SK-N-SH (cell line): ENCODE measurements at regions not wholly inside any gene's neighbourhood (a gene's known extent, or its start where the extent isn't known, plus 50 kb on each side); places are given as distances from the start of the nearest gene placed in this dataset.

Source experiments
- CTCF ChIA-PET: fragments of 300-600, 350-600 bp; formaldehyde crosslinking; extraction: SDS; loops from one replicate; lab custom pipeline; 2021; lab: Yijun Ruan, JAX
- POLR2A ChIA-PET: fragments of 350-600 bp; sonication (Branson Sonifier 250); formaldehyde crosslinking; extraction: SDS; loops from one replicate; lab custom pipeline; 2020; ENCODE audit warnings: antibody characterized with exemption, inconsistent platforms; lab: Yijun Ruan, JAX
- DNase-seq: peaks from one replicate; pipeline ENCODE4 v3.0.0; 2012
- H2AFZ ChIP-seq: fragments of 200-600 bp; sonication (generic); 2 replicates; pipeline ENCODE4 v1.8.1; 2016; ENCODE audit warnings: antibody characterized with exemption, mild to moderate bottlenecking, low read depth
- H3F3A ChIP-seq: fragments of 200-600 bp; sonication (generic); replicated peaks from 2 replicates; pipeline ENCODE3; 2016; ENCODE audit warnings: antibody characterized with exemption, mild to moderate bottlenecking; ENCODE audit not compliant: insufficient read depth
- H3K27ac ChIP-seq, 2 experiments: fragments of 200-500 bp in 1 of 2; fragments of 200-600 bp in 1 of 2; sonication (Bioruptor generic) in 1 of 2; sonication (generic), shearing (Covaris generic) in 1 of 2; 2 replicates each; pipeline versions ENCODE4 v1.5.1 to v1.6.1; 2014 to 2016; ENCODE audit warnings: low read depth in 2 of 2, inconsistent platforms in 1 of 2, low read length in 1 of 2, mild to moderate bottlenecking in 1 of 2, mixed read lengths in 1 of 2
- H3K27me3 ChIP-seq: fragments of 200-600 bp; sonication (generic), shearing (Covaris generic); 2 replicates; pipeline ENCODE4 v1.6.1; 2016; ENCODE audit warnings: mixed run types; ENCODE audit not compliant: insufficient read depth
- H3K36me3 ChIP-seq, 2 experiments: fragments of 200-500 bp in 1 of 2; fragments of 200-600 bp in 1 of 2; sonication (Bioruptor generic) in 1 of 2; sonication (generic) in 1 of 2; replicated peaks in 1 of 2; 2 replicates each; pipeline versions ENCODE3 to v1.5.1; 2014 to 2016; ENCODE audit warnings: low read length in 1 of 2, mild to moderate bottlenecking in 1 of 2; ENCODE audit not compliant: insufficient read depth in 2 of 2, control insufficient read depth in 1 of 2
- H3K4me1 ChIP-seq, 2 experiments: fragments of 200-500 bp in 1 of 2; fragments of 200-600 bp in 1 of 2; sonication (Bioruptor generic) in 1 of 2; sonication (generic), shearing (Covaris generic) in 1 of 2; 2 replicates each; pipeline versions ENCODE4 v1.5.1 to v1.6.1; 2014 to 2016; ENCODE audit warnings: low read depth in 1 of 2, low read length in 1 of 2, mixed run types in 1 of 2; ENCODE audit not compliant: insufficient read depth in 2 of 2, control insufficient read depth in 1 of 2
- H3K4me2 ChIP-seq: fragments of 200-600 bp; sonication (generic), shearing (Covaris generic); 2 replicates; pipeline ENCODE4 v1.6.1; 2017; ENCODE audit warnings: mixed run types
- H3K4me3 ChIP-seq, 2 experiments: fragments of 200-500 bp in 1 of 2; fragments of 200-600 bp in 1 of 2; sonication (Bioruptor generic) in 1 of 2; sonication (generic), shearing (Covaris generic) in 1 of 2; 2 replicates each; pipeline versions ENCODE4 v1.5.1 to v1.8.1; 2014 to 2016; ENCODE audit warnings: low read depth in 2 of 2, inconsistent platforms in 1 of 2, low read length in 1 of 2, mild to moderate bottlenecking in 1 of 2, mixed read lengths in 1 of 2, moderate library complexity in 1 of 2
- H3K79me2 ChIP-seq: fragments of 200-600 bp; sonication (generic); 2 replicates; pipeline ENCODE4 v1.8.1; 2017; ENCODE audit warnings: mild to moderate bottlenecking; ENCODE audit not compliant: insufficient read depth
- H3K9ac ChIP-seq: fragments of 200-600 bp; sonication (generic); 2 replicates; pipeline ENCODE4 v1.6.1; 2017; ENCODE audit warnings: mixed run types
- H3K9me2 ChIP-seq: fragments of 200-600 bp; sonication (generic); 2 replicates; pipeline ENCODE4 v1.6.1; 2017; ENCODE audit warnings: mixed run types
- H3K9me3 ChIP-seq: fragments of 200-600 bp; sonication (generic); 2 replicates; pipeline ENCODE4 v1.6.1; 2017; ENCODE audit warnings: mixed run types, mild to moderate bottlenecking, moderate library complexity
- H4K20me1 ChIP-seq: fragments of 200-600 bp; sonication (generic); 2 replicates; pipeline ENCODE4 v1.6.1; 2017; ENCODE audit warnings: mild to moderate bottlenecking, mixed run types; ENCODE audit not compliant: insufficient read depth
- CHD2 ChIP-seq: fragments of 150-350 bp; IDR thresholded peaks from 2 replicates; pipeline ENCODE4 v1.6.1; 2018; ENCODE audit warnings: low read length; ENCODE audit not compliant: partially characterized antibody
- EP300 ChIP-seq, 2 experiments: IDR thresholded peaks; 2 replicates each; pipeline versions ENCODE4 v1.4.0 to v1.6.1; 2012; ENCODE audit warnings: borderline replicate concordance in 1 of 2, low read depth in 1 of 2, low read length in 1 of 2
- GABPA ChIP-seq: IDR thresholded peaks from 2 replicates; pipeline ENCODE4 v1.4.0; 2012; ENCODE audit warnings: low read depth, mild to moderate bottlenecking
- JUND ChIP-seq: IDR thresholded peaks from 2 replicates; pipeline ENCODE4 v1.4.0; 2012
- MEF2A ChIP-seq: IDR thresholded peaks from 2 replicates; pipeline ENCODE4 v1.4.0; 2012; ENCODE audit warnings: low read depth, borderline replicate concordance
- MXI1 ChIP-seq: IDR thresholded peaks from 2 replicates; pipeline ENCODE4 v1.6.1; 2012; ENCODE audit warnings: mild to moderate bottlenecking, low read depth, low read length, improper control_type of control experiment
- NRF1 ChIP-seq: IDR thresholded peaks from 2 replicates; pipeline ENCODE4 v1.6.1; 2012; ENCODE audit warnings: low read depth, mild to moderate bottlenecking, low read length
- POLR2AphosphoS5 ChIP-seq: IDR thresholded peaks from 2 replicates; pipeline ENCODE4 v1.6.1; 2012; ENCODE audit warnings: low read depth, low read length
- RXRA ChIP-seq: IDR thresholded peaks from 2 replicates; pipeline ENCODE4 v1.4.0; 2012; ENCODE audit warnings: low read depth, mild to moderate bottlenecking, borderline replicate concordance
- SIN3A ChIP-seq: IDR thresholded peaks from 2 replicates; pipeline ENCODE4 v1.6.1; 2012; ENCODE audit warnings: low read depth, mild to moderate bottlenecking, low read length, moderate library complexity, borderline replicate concordance
- SMC3 ChIP-seq: IDR thresholded peaks from 2 replicates; pipeline ENCODE4 v1.6.1; 2012; ENCODE audit warnings: low read depth, low read length, improper control_type of control experiment
- TAF1 ChIP-seq: IDR thresholded peaks from 2 replicates; pipeline ENCODE4 v1.6.1; 2012; ENCODE audit warnings: low read depth, mild to moderate bottlenecking, low read length, moderate library complexity, borderline replicate concordance
- YY1 ChIP-seq: IDR thresholded peaks from 2 replicates; pipeline ENCODE4 v1.4.0; 2012; ENCODE audit warnings: low read depth, mild to moderate bottlenecking
- WGBS: methylation state at CpG from one replicate; pipeline ENCODE4 v1.1.6; 2017; ENCODE audit warnings: low lambda C conversion rate; 5-methylcytosine and 5-hydroxymethylcytosine counted together
- TF ChIP-seq, protein P1 (sequence below): fragments of 200-600 bp; sonication (generic); IDR thresholded peaks from 2 replicates; pipeline ENCODE4 v1.6.1; 2017; ENCODE audit warnings: antibody characterized with exemption, mild to moderate bottlenecking, moderate library complexity
- TF ChIP-seq, protein P2 (sequence below): IDR thresholded peaks from 2 replicates; pipeline ENCODE4 v1.4.0; 2012; ENCODE audit warnings: low read depth, borderline replicate concordance
- TF ChIP-seq, protein P3 (sequence below): fragments of 150-350 bp; IDR thresholded peaks from 2 replicates; pipeline ENCODE4 v1.6.1; 2016; ENCODE audit warnings: mild to moderate bottlenecking, low read depth, low read length
- TF ChIP-seq, protein P4 (sequence below): IDR thresholded peaks from 2 replicates; pipeline ENCODE4 v1.4.0; 2012; ENCODE audit warnings: low read depth
- TF ChIP-seq, protein P5 (sequence below): IDR thresholded peaks from 2 replicates; pipeline ENCODE4 v1.6.1; 2012; ENCODE audit warnings: mild to moderate bottlenecking, low read depth, low read length, moderate library complexity
- TF ChIP-seq, protein P6 (sequence below): fragments of 150-350 bp; IDR thresholded peaks from 2 replicates; pipeline ENCODE4 v1.6.1; 2017; ENCODE audit warnings: antibody characterized with exemption, low read length, low read depth, borderline replicate concordance

DNA sequence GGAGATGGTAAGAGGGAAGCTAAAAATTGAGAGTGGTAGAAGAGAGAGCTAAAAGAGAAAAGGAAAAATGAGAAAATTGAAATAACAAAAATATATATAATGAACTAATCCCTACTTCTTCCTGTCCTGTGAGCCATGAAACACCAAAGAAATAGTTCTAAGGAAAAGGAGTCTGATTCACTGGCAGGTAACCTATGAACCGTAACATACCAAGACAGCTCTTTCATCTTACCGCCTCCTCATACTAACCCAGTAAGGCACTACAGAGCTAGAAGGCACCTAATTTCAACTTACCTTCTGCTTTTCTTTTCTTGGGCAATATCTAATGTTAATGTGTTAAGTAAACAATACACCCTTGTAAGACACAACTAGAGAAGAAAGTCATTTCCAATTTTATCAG is 297.7 kb upstream of the DIAPH2 start:
- H3K4me3 ChIP-seq: no peak overlapping the region
- ChIA-PET POLR2A (no interaction called here), CTCF (interaction anchor here (1.2 kb wide), 1 partner anchor 15 kb away, joined by 3 read pairs; no protein-coding TSS in a partner anchor)
- H2AFZ ChIP-seq: no peak overlapping the region
- no peak overlapping the region for H3K4me2 ChIP-seq
- no peak for DNase-seq
- no peak overlapping the region for H3K27ac ChIP-seq
- no peaks in the 10 kb centered on the region for H3K79me2 ChIP-seq
- WGBS: 66% methylated on average over 2 of the region's 2 CpGs
- no peaks in the 10 kb centered on the region for H3K36me3 ChIP-seq
- H3K9me2 ChIP-seq: no peaks in the 10 kb centered on the region
- no peak overlapping the region for H3K9ac ChIP-seq
- H4K20me1 ChIP-seq: no peaks in the 10 kb centered on the region
- H3K4me1 ChIP-seq: no peaks in the 10 kb centered on the region
- TF ChIP-seq MXI1: no peak
- TF ChIP-seq, protein P1, sequence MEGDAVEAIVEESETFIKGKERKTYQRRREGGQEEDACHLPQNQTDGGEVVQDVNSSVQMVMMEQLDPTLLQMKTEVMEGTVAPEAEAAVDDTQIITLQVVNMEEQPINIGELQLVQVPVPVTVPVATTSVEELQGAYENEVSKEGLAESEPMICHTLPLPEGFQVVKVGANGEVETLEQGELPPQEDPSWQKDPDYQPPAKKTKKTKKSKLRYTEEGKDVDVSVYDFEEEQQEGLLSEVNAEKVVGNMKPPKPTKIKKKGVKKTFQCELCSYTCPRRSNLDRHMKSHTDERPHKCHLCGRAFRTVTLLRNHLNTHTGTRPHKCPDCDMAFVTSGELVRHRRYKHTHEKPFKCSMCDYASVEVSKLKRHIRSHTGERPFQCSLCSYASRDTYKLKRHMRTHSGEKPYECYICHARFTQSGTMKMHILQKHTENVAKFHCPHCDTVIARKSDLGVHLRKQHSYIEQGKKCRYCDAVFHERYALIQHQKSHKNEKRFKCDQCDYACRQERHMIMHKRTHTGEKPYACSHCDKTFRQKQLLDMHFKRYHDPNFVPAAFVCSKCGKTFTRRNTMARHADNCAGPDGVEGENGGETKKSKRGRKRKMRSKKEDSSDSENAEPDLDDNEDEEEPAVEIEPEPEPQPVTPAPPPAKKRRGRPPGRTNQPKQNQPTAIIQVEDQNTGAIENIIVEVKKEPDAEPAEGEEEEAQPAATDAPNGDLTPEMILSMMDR: no peak
- TF ChIP-seq GABPA: no peak
- TF ChIP-seq, protein P2, sequence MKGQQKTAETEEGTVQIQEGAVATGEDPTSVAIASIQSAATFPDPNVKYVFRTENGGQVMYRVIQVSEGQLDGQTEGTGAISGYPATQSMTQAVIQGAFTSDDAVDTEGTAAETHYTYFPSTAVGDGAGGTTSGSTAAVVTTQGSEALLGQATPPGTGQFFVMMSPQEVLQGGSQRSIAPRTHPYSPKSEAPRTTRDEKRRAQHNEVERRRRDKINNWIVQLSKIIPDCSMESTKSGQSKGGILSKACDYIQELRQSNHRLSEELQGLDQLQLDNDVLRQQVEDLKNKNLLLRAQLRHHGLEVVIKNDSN: no peak
- TF ChIP-seq, protein P3, sequence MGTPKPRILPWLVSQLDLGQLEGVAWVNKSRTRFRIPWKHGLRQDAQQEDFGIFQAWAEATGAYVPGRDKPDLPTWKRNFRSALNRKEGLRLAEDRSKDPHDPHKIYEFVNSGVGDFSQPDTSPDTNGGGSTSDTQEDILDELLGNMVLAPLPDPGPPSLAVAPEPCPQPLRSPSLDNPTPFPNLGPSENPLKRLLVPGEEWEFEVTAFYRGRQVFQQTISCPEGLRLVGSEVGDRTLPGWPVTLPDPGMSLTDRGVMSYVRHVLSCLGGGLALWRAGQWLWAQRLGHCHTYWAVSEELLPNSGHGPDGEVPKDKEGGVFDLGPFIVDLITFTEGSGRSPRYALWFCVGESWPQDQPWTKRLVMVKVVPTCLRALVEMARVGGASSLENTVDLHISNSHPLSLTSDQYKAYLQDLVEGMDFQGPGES: no peak
- TF ChIP-seq, protein P4, sequence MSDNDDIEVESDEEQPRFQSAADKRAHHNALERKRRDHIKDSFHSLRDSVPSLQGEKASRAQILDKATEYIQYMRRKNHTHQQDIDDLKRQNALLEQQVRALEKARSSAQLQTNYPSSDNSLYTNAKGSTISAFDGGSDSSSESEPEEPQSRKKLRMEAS: no peak
- TF ChIP-seq MEF2A: no peak
- no peak for TF ChIP-seq POLR2AphosphoS5
- TF ChIP-seq SIN3A: no peak
- TF ChIP-seq JUND: no peak
- no peak for TF ChIP-seq NRF1
- TF ChIP-seq TAF1: no peak
- no peak for TF ChIP-seq RXRA
- TF ChIP-seq YY1: no peak
- TF ChIP-seq, protein P5, sequence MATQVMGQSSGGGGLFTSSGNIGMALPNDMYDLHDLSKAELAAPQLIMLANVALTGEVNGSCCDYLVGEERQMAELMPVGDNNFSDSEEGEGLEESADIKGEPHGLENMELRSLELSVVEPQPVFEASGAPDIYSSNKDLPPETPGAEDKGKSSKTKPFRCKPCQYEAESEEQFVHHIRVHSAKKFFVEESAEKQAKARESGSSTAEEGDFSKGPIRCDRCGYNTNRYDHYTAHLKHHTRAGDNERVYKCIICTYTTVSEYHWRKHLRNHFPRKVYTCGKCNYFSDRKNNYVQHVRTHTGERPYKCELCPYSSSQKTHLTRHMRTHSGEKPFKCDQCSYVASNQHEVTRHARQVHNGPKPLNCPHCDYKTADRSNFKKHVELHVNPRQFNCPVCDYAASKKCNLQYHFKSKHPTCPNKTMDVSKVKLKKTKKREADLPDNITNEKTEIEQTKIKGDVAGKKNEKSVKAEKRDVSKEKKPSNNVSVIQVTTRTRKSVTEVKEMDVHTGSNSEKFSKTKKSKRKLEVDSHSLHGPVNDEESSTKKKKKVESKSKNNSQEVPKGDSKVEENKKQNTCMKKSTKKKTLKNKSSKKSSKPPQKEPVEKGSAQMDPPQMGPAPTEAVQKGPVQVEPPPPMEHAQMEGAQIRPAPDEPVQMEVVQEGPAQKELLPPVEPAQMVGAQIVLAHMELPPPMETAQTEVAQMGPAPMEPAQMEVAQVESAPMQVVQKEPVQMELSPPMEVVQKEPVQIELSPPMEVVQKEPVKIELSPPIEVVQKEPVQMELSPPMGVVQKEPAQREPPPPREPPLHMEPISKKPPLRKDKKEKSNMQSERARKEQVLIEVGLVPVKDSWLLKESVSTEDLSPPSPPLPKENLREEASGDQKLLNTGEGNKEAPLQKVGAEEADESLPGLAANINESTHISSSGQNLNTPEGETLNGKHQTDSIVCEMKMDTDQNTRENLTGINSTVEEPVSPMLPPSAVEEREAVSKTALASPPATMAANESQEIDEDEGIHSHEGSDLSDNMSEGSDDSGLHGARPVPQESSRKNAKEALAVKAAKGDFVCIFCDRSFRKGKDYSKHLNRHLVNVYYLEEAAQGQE: no peak
- no peak for TF ChIP-seq SMC3
- TF ChIP-seq, protein P6, sequence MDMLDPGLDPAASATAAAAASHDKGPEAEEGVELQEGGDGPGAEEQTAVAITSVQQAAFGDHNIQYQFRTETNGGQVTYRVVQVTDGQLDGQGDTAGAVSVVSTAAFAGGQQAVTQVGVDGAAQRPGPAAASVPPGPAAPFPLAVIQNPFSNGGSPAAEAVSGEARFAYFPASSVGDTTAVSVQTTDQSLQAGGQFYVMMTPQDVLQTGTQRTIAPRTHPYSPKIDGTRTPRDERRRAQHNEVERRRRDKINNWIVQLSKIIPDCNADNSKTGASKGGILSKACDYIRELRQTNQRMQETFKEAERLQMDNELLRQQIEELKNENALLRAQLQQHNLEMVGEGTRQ: no peak
- TF ChIP-seq EP300 (IDR thresholded peaks at IDR 0.05; ENCODE audit: borderline replicate concordance in 1 of 2, low read depth in 1 of 2, low read length in 1 of 2): no peak
- no peak for TF ChIP-seq CHD2
- no peaks in the 10 kb centered on the region for H3F3A ChIP-seq
- H3K9me3 ChIP-seq: no peaks in the 10 kb centered on the region
- H3K27me3 ChIP-seq: no peaks in the 10 kb centered on the region
